Nephron (organoid): ENCODE measurements at regions not wholly inside any gene's neighbourhood (a gene's known extent, or its start where the extent isn't known, plus 50 kb on each side); places are given as distances from the start of the nearest gene placed in this dataset.

Source experiments
- H3K27ac Mint-ChIP-seq, 3 experiments: 2 replicates each; pipeline ENCODE4 v1.8.0; 2020; ENCODE audit warnings: mixed read lengths in 3 of 3, mild to moderate bottlenecking in 2 of 3, moderate library complexity in 1 of 3
- H3K27me3 Mint-ChIP-seq: 2 replicates; pipeline ENCODE4 v1.8.0; 2021; ENCODE audit warnings: low read depth, mild to moderate bottlenecking, moderate library complexity, mixed read lengths
- H3K36me3 Mint-ChIP-seq: 2 replicates; pipeline ENCODE4 v1.8.0; 2020; ENCODE audit warnings: low read depth, mixed read lengths
- H3K4me1 Mint-ChIP-seq: 2 replicates; pipeline ENCODE4 v1.8.0; 2020; ENCODE audit warnings: mixed read lengths
- H3K4me3 Mint-ChIP-seq, 3 experiments: 2 replicates each; pipeline ENCODE4 v1.8.0; 2020; ENCODE audit warnings: mild to moderate bottlenecking in 3 of 3, mixed read lengths in 3 of 3, moderate library complexity in 2 of 3
- H3K9me3 Mint-ChIP-seq: 2 replicates; pipeline ENCODE4 v1.8.0; 2020; ENCODE audit warnings: mixed read lengths
- TF ChIP-seq, protein P1 (sequence below), 3 experiments: fragments of 200-600 bp; sonication (generic); IDR thresholded peaks; one replicate each; pipeline ENCODE4 v1.5.0; 2021; ENCODE audit warnings: antibody characterized with exemption in 3 of 3; ENCODE audit not compliant: unreplicated experiment in 3 of 3

DNA sequence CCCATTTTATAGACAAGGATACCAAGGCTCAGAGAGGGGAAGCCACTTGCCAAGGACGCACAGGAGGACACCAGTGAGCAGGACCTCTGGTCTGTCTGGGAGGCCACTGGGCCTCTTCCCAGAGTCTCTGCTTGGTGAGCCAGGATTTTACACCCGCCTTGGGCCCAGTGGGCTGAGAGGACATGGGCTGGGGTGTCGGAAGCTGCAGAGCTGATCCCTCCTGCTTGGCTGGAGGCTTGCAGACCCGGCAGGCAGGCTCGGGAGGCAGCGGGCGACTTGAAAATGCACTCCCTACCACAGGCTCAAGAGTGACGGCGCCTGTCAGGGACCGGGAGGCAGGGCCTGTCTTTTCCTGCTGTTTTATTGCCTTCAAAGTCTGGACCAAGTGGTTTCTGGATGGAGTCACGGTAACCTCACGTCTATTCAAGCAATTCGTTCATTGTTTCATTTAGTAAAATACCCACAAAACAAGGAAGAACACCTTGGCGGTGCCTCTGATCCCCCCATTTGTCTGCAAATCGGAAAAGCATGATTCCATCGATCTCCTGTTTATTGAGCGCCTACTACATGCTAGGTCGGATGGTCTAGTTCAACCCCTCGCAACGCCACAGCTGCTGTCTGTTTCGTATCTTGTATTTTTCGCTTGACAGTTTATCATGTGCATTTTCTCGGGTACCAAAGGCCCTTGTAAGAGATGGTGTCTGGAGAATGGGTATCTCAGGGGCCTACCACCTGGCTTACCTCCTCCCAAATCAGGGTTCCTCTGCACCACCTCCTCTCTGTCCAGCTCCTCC lies 108.1 kb upstream of the IER5L start:
- Mint-ChIP-seq H3K27me3 (peaks cover 8% of the 10 kb centered on the region), H3K36me3 (no peaks in the 10 kb centered on the region), H3K27ac (peak overlapping the region in 2 of 3 experiments; percentile 5 to 18), H3K4me3 (no peak overlapping the region), H3K4me1 (peaks cover 8% of the 10 kb centered on the region), H3K9me3 (no peaks in the 10 kb centered on the region)
- TF ChIP-seq, protein P1, sequence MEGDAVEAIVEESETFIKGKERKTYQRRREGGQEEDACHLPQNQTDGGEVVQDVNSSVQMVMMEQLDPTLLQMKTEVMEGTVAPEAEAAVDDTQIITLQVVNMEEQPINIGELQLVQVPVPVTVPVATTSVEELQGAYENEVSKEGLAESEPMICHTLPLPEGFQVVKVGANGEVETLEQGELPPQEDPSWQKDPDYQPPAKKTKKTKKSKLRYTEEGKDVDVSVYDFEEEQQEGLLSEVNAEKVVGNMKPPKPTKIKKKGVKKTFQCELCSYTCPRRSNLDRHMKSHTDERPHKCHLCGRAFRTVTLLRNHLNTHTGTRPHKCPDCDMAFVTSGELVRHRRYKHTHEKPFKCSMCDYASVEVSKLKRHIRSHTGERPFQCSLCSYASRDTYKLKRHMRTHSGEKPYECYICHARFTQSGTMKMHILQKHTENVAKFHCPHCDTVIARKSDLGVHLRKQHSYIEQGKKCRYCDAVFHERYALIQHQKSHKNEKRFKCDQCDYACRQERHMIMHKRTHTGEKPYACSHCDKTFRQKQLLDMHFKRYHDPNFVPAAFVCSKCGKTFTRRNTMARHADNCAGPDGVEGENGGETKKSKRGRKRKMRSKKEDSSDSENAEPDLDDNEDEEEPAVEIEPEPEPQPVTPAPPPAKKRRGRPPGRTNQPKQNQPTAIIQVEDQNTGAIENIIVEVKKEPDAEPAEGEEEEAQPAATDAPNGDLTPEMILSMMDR (IDR thresholded peaks at IDR 0.05; ENCODE audit: unreplicated experiment in 3 of 3), result no peak

DNA sequence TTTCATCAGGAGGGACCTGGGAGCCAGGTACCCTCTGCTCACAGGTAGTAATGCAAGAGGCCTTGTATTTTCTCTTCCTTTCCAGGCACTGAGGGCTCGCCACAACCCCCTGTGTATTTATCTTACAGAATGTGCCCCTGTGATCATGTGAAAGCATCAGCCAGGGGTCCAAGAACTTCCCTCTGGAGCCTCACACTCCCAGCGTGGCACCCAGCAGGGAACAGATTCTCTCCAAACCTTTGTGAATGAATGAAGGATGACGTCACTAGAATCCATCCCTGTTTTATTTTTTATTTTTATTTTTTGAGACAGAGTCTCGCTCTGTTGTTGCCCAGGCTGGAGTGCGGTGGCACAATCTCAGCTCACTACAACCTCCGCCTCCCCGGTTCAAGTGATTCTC lies 107.3 kb upstream of the IER5L start:
- Mint-ChIP-seq H3K27me3 (peaks cover 8% of the 10 kb centered on the region), H3K27ac (peak overlapping the region in 1 of 3 experiments; percentile 27), H3K36me3 (no peaks in the 10 kb centered on the region)

DNA sequence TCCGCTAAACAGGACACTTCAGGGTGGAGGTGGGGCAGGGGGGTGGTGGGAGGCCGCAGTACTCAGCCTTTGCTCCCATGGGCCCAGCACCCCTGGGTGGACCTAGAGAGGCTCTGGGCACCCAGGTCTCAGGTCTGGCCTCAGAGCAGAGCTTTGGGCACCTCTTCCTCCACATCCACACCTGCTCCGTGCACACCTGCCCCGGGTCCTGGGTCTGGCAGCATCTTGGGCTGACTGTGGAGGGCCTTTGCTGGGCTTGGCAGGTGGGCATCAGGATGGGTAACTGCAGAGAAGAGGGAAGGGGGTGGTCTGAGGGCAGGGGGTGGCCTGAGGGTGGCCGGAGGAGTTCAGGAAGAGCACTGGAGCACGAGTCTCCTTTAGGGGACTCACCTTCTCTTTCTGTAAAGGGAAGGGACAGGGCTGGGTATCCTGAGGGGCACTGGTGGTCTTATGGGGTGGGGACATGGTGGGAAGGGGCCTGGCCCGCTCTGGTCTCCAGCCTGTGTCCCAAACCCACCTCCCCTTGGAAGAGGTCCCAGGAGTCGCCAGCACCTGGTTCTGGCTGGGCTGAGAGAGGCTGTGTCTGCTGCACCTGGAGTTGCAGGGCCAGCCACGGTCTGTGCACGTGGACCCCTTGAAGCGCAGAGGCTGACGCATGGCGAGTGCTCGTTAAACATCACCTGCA lies 106.7 kb upstream of the IER5L start:
- H3K27ac Mint-ChIP-seq, result peak overlapping the region in 1 of 3 experiments; percentile 27
- TF ChIP-seq, protein P1 (IDR thresholded peaks at IDR 0.05; ENCODE audit: unreplicated experiment in 3 of 3), result no peak
- H3K36me3 Mint-ChIP-seq, result no peaks in the 10 kb centered on the region
- no peaks in the 10 kb centered on the region for H3K9me3 Mint-ChIP-seq
- H3K4me3 Mint-ChIP-seq, result no peak overlapping the region
- peaks cover 8% of the 10 kb centered on the region for H3K27me3 Mint-ChIP-seq
- peaks cover 8% of the 10 kb centered on the region for H3K4me1 Mint-ChIP-seq

More for the DNA sequence above, 107.3 kb upstream of the IER5L start:
- Mint-ChIP-seq H3K4me1 (peaks cover 8% of the 10 kb centered on the region), H3K9me3 (no peaks in the 10 kb centered on the region), H3K4me3 (no peak overlapping the region)
- TF ChIP-seq, protein P1 (IDR thresholded peaks at IDR 0.05; ENCODE audit: unreplicated experiment in 3 of 3), result no peak

DNA sequence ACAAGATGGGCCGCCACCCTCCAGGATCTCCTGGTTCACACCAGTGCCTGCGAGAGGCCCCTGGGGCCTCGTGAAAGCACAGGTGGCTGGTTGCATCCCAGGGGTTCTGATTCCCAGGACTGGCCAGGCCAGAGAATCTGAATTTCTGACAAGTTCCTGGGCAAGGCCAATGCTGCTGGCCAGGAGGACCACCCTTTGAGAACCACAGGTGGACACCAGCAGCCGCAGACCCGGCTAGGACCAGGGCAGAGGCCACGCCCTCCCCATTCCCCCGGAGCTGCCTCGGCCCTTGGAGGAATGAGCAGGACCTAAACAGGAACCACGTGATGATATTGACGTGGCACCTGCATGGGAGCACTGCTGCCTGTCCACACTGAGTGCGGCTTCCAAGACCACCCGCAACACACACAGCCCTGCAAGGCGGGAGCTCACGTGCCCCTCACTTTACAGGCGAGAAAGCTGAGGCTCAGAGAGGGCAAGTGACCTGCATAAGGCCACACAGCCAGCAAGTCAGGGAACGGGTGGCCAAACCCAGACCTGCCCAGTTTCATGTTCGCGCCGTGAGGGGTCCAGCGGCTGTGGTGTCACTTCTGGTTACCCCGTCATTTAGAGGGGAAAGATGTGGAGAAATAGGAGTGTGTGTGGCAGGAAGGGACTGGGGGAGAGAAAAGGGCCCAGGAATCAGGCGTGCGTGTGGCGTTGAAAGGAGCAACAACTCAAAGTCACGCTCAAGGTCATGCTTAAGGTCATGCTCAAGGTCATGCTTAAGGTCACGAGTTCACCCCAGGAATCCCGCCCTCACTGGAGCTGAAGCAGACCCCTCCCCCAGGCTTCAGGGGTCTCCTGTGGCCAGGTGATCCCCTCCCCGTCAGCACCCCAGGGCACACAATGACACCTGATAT lies 105.9 kb upstream of the IER5L start:
- no peaks in the 10 kb centered on the region for H3K36me3 Mint-ChIP-seq
- no peak overlapping the region for H3K27ac Mint-ChIP-seq
- peaks cover 8% of the 10 kb centered on the region for H3K4me1 Mint-ChIP-seq
- TF ChIP-seq, protein P1 (IDR thresholded peaks at IDR 0.05; ENCODE audit: unreplicated experiment in 3 of 3), result no peak
- H3K9me3 Mint-ChIP-seq, result no peaks in the 10 kb centered on the region
- peaks cover 8% of the 10 kb centered on the region for H3K27me3 Mint-ChIP-seq
- H3K4me3 Mint-ChIP-seq, result no peak overlapping the region

DNA sequence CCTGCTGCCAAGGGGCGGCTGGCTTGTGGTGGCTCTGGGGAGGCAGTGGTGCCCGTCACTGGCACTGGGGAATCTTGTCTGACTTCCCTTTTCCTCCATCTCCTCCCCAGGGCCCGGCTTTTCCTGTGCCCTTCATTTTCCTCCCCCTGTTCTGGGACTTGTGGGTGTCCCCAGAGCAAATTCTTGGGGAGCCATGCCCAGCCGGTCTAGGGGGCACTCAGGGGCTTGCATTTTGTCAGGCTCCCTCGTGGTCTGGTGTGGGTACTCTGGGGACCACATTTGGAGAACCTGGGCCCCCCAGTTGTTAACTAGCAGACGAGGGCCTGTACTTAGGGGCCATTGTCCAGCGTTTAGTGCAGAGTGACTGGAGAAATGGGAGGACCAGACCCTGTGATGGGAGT lies 105.2 kb upstream of the IER5L start:
- TF ChIP-seq, protein P1 (IDR thresholded peaks at IDR 0.05; ENCODE audit: unreplicated experiment in 3 of 3), result no peak
- no peaks in the 10 kb centered on the region for H3K36me3 Mint-ChIP-seq
- H3K27ac Mint-ChIP-seq, result no peak overlapping the region
- H3K27me3 Mint-ChIP-seq, result peaks cover 13% of the 10 kb centered on the region
- H3K9me3 Mint-ChIP-seq, result no peaks in the 10 kb centered on the region
- H3K4me3 Mint-ChIP-seq, result no peak overlapping the region
- H3K4me1 Mint-ChIP-seq, result peaks cover 8% of the 10 kb centered on the region
